GM23338 (cell line): ENCODE measurements at regions not wholly inside any gene's neighbourhood (a gene's known extent, or its start where the extent isn't known, plus 50 kb on each side); places are given as distances from the start of the nearest gene placed in this dataset.

ENCODE experiments used
- ATAC-seq: fragments of 200-7000 bp; cut with Tn5 transposase; 3 replicates; pipeline ENCODE4 v1.9.1; 2020
- DNase-seq: peaks from one replicate; pipeline ENCODE4 v3.0.0-alpha.2; 2015; ENCODE audit warnings: low spot score
- H2AFZ ChIP-seq: fragments of 200-600 bp; sonication (generic); 2 replicates; pipeline ENCODE4 v1.8.0; 2016; ENCODE audit warnings: antibody characterized with exemption, mild to moderate bottlenecking, moderate library complexity
- H3F3A ChIP-seq: fragments of 200-600 bp; sonication (generic); replicated peaks from 2 replicates; pipeline ENCODE4 v1.8.0; 2017; ENCODE audit warnings: antibody characterized with exemption, mixed run types, low read depth
- H3K27ac ChIP-seq: fragments of 200-600 bp; sonication (generic); 2 replicates; pipeline ENCODE4 v1.6.1; 2016; ENCODE audit warnings: low read depth
- H3K27me3 ChIP-seq: fragments of 200-600 bp; sonication (generic); 2 replicates; pipeline ENCODE4 v1.8.0; 2016; ENCODE audit warnings: mild to moderate bottlenecking, mixed run types, moderate library complexity; ENCODE audit not compliant: insufficient read depth
- H3K36me3 ChIP-seq: fragments of 200-600 bp; sonication (generic); 2 replicates; pipeline ENCODE4 v1.8.0; 2016; ENCODE audit warnings: mild to moderate bottlenecking; ENCODE audit not compliant: insufficient read depth
- H3K4me1 ChIP-seq: fragments of 200-600 bp; sonication (generic); 2 replicates; pipeline ENCODE4 v1.8.0; 2016; ENCODE audit warnings: mild to moderate bottlenecking, moderate library complexity; ENCODE audit not compliant: insufficient read depth
- H3K4me2 ChIP-seq: fragments of 200-600 bp; sonication (generic); 2 replicates; pipeline ENCODE4 v1.7.1; 2017; ENCODE audit warnings: mixed run types
- H3K4me3 ChIP-seq: fragments of 200-600 bp; sonication (generic); 2 replicates; pipeline ENCODE4 v1.6.1; 2016; ENCODE audit warnings: mixed run types
- H3K79me2 ChIP-seq: fragments of 200-600 bp; sonication (generic); replicated peaks from 2 replicates; pipeline ENCODE4 v1.8.0; 2017; ENCODE audit warnings: mild to moderate bottlenecking; ENCODE audit not compliant: insufficient read depth
- H3K9me2 ChIP-seq: fragments of 200-600 bp; sonication (generic); 2 replicates; pipeline ENCODE4 v1.8.0; 2017; ENCODE audit not compliant: insufficient read depth
- H4K20me1 ChIP-seq: fragments of 200-600 bp; sonication (generic); replicated peaks from 2 replicates; pipeline ENCODE4 v1.8.0; 2017; ENCODE audit warnings: mild to moderate bottlenecking; ENCODE audit not compliant: insufficient read depth
- H3K27ac Mint-ChIP-seq: 2 replicates; pipeline ENCODE4 v1.8.0; 2020; ENCODE audit warnings: inconsistent platforms, mild to moderate bottlenecking, moderate library complexity, mixed read lengths
- H3K27me3 Mint-ChIP-seq: 3 replicates; pipeline ENCODE4 v1.8.0; 2022; ENCODE audit warnings: low read depth, mild to moderate bottlenecking, moderate library complexity, mixed read lengths, inconsistent platforms; ENCODE audit not compliant: insufficient read depth, poor library complexity
- H3K36me3 Mint-ChIP-seq: 3 replicates; pipeline ENCODE4 v1.8.0; 2021; ENCODE audit warnings: low read depth, mild to moderate bottlenecking, inconsistent platforms, moderate library complexity, mixed read lengths
- H3K4me1 Mint-ChIP-seq: 3 replicates; pipeline ENCODE4 v1.8.0; 2020; ENCODE audit warnings: mild to moderate bottlenecking, inconsistent platforms, mixed read lengths
- H3K4me3 Mint-ChIP-seq: 3 replicates; pipeline ENCODE4 v1.8.0; 2021; ENCODE audit warnings: moderate library complexity, mild to moderate bottlenecking, inconsistent platforms, mixed read lengths
- H3K9me3 Mint-ChIP-seq: 3 replicates; pipeline ENCODE4 v1.8.0; 2020; ENCODE audit warnings: moderate library complexity, mild to moderate bottlenecking, inconsistent platforms, mixed read lengths
- CTCF ChIP-seq, 2 experiments: fragments of 200-600 bp in 1 of 2; sonication (generic) in 1 of 2; conservative IDR thresholded peaks; 2 replicates each; pipeline versions ENCODE4 v1.5.1 to v1.6.1; 2016 to 2017; ENCODE audit warnings: antibody characterized with exemption in 2 of 2, low read depth in 2 of 2, mild to moderate bottlenecking in 2 of 2, moderate library complexity in 1 of 2
- EZH2phosphoT487 ChIP-seq: fragments of 200-600 bp; sonication (generic); IDR thresholded peaks from one replicate; pipeline ENCODE4 v1.8.1; 2018; ENCODE audit warnings: antibody characterized with exemption; ENCODE audit not compliant: unreplicated experiment
- JUNB ChIP-seq: IDR thresholded peaks from one replicate; pipeline ENCODE4 v1.6.1; 2016; ENCODE audit warnings: antibody characterized with exemption; ENCODE audit not compliant: unreplicated experiment
- POLR2AphosphoS5 ChIP-seq: IDR thresholded peaks from 2 replicates; pipeline ENCODE4 v1.6.1; 2016; ENCODE audit warnings: antibody characterized with exemption, low read depth
- REST ChIP-seq: IDR thresholded peaks from one replicate; pipeline ENCODE4 v1.6.1; 2018; ENCODE audit warnings: antibody characterized with exemption; ENCODE audit not compliant: unreplicated experiment
- STAT1 ChIP-seq: IDR thresholded peaks from one replicate; pipeline ENCODE4 v1.6.1; 2016; ENCODE audit warnings: antibody characterized with exemption; ENCODE audit not compliant: unreplicated experiment
- ZNF114 ChIP-seq: fragments of 250-450 bp; sonication (Bioruptor Pico); IDR thresholded peaks from 2 replicates; pipeline ENCODE4 v1.5.0; 2020; ENCODE audit warnings: mild to moderate bottlenecking, moderate library complexity
- TF ChIP-seq, protein P1 (sequence below): fragments of 250-450 bp; sonication (Bioruptor Pico); IDR thresholded peaks from 2 replicates; pipeline ENCODE4 v1.5.0; 2020; ENCODE audit warnings: mild to moderate bottlenecking, moderate library complexity

DNA sequence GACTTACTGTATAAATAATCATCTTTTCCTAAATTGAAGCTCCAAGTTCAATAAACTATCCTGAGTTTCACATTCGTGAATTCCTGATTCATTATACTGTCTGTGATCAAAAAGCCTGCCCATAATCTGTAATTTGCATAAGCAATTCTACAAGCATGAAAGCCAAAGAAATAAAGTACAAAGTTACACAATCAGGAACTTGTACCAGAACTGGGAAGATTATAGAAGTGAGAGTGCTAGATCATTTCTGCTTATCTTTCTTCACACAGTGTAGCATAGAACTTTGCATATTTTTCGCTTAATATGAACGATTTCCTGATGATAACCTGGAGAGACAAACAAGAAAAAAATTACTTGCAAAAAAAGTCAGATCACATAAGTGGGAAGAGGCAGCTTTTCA lies 308.2 kb downstream of the C12orf50 start:
- H4K20me1 ChIP-seq = no peaks in the 10 kb centered on the region
- H3K4me2 ChIP-seq = no peak overlapping the region
- H3K4me1 Mint-ChIP-seq = no peaks in the 10 kb centered on the region
- no peak overlapping the region for H3K27ac Mint-ChIP-seq
- DNase-seq (no peak), ATAC-seq (no peak)
- no peaks in the 10 kb centered on the region for H3F3A ChIP-seq
- H3K9me3 Mint-ChIP-seq = no peaks in the 10 kb centered on the region
- no peaks in the 10 kb centered on the region for H3K27me3 ChIP-seq
- no peak overlapping the region for H3K27ac ChIP-seq
- no peak overlapping the region for H3K4me3 ChIP-seq
- no peaks in the 10 kb centered on the region for H3K4me1 ChIP-seq
- no peak overlapping the region for H3K4me3 Mint-ChIP-seq
- H3K36me3 Mint-ChIP-seq = no peaks in the 10 kb centered on the region
- H3K36me3 ChIP-seq = no peaks in the 10 kb centered on the region
- no peak overlapping the region for H2AFZ ChIP-seq
- no peaks in the 10 kb centered on the region for H3K27me3 Mint-ChIP-seq
- TF ChIP-seq POLR2AphosphoS5 (no peak), EZH2phosphoT487 (no peak)
- H3K9me2 ChIP-seq = no peaks in the 10 kb centered on the region
- H3K79me2 ChIP-seq = no peaks in the 10 kb centered on the region

- H3K4me3 Mint-ChIP-seq = no peak overlapping the region
- Histone ChIP-seq H3K4me2 (no peak overlapping the region), H3K9me2 (no peaks in the 10 kb centered on the region), H3F3A (no peaks in the 10 kb centered on the region), H3K4me1 (no peaks in the 10 kb centered on the region), H3K27ac (no peak overlapping the region), H4K20me1 (no peaks in the 10 kb centered on the region), H2AFZ (no peak overlapping the region), H3K4me3 (no peak overlapping the region), H3K36me3 (no peaks in the 10 kb centered on the region), H3K27me3 (no peaks in the 10 kb centered on the region), H3K79me2 (no peaks in the 10 kb centered on the region)
- DNase-seq (no peak), ATAC-seq (no peak)
- no peak for TF ChIP-seq STAT1
- TF ChIP-seq, protein P1, sequence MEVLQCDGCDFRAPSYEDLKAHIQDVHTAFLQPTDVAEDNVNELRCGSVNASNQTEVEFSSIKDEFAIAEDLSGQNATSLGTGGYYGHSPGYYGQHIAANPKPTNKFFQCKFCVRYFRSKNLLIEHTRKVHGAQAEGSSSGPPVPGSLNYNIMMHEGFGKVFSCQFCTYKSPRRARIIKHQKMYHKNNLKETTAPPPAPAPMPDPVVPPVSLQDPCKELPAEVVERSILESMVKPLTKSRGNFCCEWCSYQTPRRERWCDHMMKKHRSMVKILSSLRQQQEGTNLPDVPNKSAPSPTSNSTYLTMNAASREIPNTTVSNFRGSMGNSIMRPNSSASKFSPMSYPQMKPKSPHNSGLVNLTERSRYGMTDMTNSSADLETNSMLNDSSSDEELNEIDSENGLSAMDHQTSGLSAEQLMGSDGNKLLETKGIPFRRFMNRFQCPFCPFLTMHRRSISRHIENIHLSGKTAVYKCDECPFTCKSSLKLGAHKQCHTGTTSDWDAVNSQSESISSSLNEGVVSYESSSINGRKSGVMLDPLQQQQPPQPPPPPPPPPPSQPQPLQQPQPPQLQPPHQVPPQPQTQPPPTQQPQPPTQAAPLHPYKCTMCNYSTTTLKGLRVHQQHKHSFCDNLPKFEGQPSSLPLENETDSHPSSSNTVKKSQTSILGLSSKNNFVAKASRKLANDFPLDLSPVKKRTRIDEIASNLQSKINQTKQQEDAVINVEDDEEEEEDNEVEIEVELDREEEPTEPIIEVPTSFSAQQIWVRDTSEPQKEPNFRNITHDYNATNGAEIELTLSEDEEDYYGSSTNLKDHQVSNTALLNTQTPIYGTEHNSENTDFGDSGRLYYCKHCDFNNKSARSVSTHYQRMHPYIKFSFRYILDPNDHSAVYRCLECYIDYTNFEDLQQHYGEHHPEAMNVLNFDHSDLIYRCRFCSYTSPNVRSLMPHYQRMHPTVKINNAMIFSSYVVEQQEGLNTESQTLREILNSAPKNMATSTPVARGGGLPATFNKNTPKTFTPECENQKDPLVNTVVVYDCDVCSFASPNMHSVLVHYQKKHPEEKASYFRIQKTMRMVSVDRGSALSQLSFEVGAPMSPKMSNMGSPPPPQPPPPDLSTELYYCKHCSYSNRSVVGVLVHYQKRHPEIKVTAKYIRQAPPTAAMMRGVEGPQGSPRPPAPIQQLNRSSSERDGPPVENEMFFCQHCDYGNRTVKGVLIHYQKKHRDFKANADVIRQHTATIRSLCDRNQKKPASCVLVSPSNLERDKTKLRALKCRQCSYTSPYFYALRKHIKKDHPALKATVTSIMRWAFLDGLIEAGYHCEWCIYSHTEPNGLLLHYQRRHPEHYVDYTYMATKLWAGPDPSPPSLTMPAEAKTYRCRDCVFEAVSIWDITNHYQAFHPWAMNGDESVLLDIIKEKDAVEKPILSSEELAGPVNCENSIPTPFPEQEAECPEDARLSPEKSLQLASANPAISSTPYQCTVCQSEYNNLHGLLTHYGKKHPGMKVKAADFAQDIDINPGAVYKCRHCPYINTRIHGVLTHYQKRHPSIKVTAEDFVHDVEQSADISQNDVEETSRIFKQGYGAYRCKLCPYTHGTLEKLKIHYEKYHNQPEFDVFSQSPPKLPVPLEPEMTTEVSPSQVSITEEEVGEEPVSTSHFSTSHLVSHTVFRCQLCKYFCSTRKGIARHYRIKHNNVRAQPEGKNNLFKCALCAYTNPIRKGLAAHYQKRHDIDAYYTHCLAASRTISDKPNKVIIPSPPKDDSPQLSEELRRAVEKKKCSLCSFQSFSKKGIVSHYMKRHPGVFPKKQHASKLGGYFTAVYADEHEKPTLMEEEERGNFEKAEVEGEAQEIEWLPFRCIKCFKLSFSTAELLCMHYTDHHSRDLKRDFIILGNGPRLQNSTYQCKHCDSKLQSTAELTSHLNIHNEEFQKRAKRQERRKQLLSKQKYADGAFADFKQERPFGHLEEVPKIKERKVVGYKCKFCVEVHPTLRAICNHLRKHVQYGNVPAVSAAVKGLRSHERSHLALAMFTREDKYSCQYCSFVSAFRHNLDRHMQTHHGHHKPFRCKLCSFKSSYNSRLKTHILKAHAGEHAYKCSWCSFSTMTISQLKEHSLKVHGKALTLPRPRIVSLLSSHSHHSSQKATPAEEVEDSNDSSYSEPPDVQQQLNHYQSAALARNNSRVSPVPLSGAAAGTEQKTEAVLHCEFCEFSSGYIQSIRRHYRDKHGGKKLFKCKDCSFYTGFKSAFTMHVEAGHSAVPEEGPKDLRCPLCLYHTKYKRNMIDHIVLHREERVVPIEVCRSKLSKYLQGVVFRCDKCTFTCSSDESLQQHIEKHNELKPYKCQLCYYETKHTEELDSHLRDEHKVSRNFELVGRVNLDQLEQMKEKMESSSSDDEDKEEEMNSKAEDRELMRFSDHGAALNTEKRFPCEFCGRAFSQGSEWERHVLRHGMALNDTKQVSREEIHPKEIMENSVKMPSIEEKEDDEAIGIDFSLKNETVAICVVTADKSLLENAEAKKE (CRISPR knock-in tag) = no peak
- TF ChIP-seq POLR2AphosphoS5 = no peak
- TF ChIP-seq REST = no peak
- TF ChIP-seq JUNB = no peak
- TF ChIP-seq CTCF (conservative IDR thresholded peaks at IDR 0.05; ENCODE audit: low read depth in 2 of 2) = no peak
- TF ChIP-seq ZNF114 (CRISPR knock-in tag) = no peak
- no peaks in the 10 kb centered on the region for H3K27me3 Mint-ChIP-seq
- peaks cover 4% of the 10 kb centered on the region; the same call in 1 of the 3 replicates for H3K36me3 Mint-ChIP-seq
- no peak overlapping the region for H3K27ac Mint-ChIP-seq
- H3K9me3 Mint-ChIP-seq = peaks cover 9% of the 10 kb centered on the region; the same call in 2 of the 3 replicates
- H3K4me1 Mint-ChIP-seq = no peaks in the 10 kb centered on the region
These were observed 324.8 kb downstream of the C12orf50 start for GRCh38 chr12:87704374-87704773.
